Large intestine (tissue), 3 donors: ENCODE measurements at regions not wholly inside any gene's neighbourhood (a gene's known extent, or its start where the extent isn't known, plus 50 kb on each side); places are given as distances from the start of the nearest gene placed in this dataset.
"Not testable (repeated sequence)": the region's sequence is repeated elsewhere in the genome, so short reads cannot be mapped to it uniquely, and the experiment has no call there.

Experiments
- DNase-seq, 2 donors: peaks; one replicate each; pipeline versions ENCODE4 v3.0.0 to v3.0.0-alpha.2; 2013
- H3K27ac ChIP-seq: one replicate; pipeline ENCODE4 v1.5.1; 2013; ENCODE audit warnings: low read length
- H3K27me3 ChIP-seq: 2 replicates; pipeline ENCODE4 v1.6.1; 2013; ENCODE audit warnings: low read length; ENCODE audit not compliant: control insufficient read depth, insufficient read depth
- H3K36me3 ChIP-seq: 2 replicates; pipeline ENCODE4 v1.6.1; 2013; ENCODE audit warnings: low read length; ENCODE audit not compliant: control insufficient read depth, insufficient read depth
- H3K4me1 ChIP-seq: one replicate; pipeline ENCODE4 v1.6.1; 2013; ENCODE audit warnings: low read length; ENCODE audit not compliant: control insufficient read depth, insufficient read depth
- H3K4me3 ChIP-seq: one replicate; pipeline ENCODE4 v1.5.1; 2013; ENCODE audit warnings: low read length
- H3K9me3 ChIP-seq: one replicate; pipeline ENCODE4 v1.6.1; 2013; ENCODE audit warnings: mild to moderate bottlenecking, low read depth, low read length, moderate library complexity; ENCODE audit not compliant: control insufficient read depth
- WGBS: methylation state at CpG from one replicate; pipeline ENCODE4 v1.1.5; 2013; ENCODE audit warnings: low lambda C conversion rate; ENCODE audit not compliant: insufficient coverage; 5-methylcytosine and 5-hydroxymethylcytosine counted together

DNA sequence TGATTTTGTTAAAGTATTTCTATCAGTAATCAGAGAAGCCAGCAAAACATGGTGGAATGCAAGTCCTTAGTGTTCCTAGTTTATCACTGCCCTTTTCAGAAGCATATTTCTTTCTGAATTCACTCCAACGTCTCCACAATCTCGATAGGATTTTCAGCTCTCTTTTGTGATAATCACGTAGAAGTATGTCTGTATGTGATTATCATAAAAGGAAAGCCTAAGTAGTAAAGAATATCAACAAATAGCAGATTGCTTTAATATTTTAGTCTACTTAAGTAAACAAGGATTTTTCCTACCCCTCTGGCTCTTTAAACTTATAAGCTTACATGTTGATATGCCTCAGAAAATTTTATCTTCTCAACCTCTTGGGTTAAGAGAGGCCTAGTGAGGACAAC, 147.4 kb upstream of the NUDT4 start:
- Histone ChIP-seq H3K4me3 (no peak overlapping the region), H3K27me3 (no peaks in the 10 kb centered on the region), H3K36me3 (no peaks in the 10 kb centered on the region), H3K4me1 (no peaks in the 10 kb centered on the region), H3K27ac (no peak overlapping the region), H3K9me3 (no peaks in the 10 kb centered on the region)
- WGBS: 57% methylated on average over 3 of the region's 3 CpGs
- DNase-seq: no peak

DNA sequence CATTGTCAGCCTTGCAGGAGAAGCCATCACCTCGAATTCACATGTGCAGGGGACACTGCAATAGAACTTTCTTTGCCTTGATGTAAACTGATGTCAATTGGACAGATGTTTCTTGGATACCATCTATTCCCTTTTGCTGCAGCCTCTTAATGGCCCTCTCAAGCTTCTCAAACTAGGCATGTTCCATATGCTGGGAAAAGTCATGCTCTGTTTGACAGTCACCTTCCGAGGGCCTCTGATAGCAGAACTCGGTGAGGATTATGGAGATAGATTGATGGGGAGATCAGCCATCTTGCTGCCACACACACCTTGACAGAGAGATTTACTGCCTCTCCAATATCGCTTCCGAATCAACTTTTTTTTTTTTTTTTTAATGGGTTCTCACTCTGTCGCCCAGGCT, 145.8 kb upstream of the NUDT4 start:
- no peak for DNase-seq
- H3K4me1 ChIP-seq: no peaks in the 10 kb centered on the region
- H3K36me3 ChIP-seq: no peaks in the 10 kb centered on the region
- WGBS: no CpG with 5 or more reads among the region's 6 CpGs
- H3K4me3 ChIP-seq: no peak overlapping the region
- no peak overlapping the region for H3K27ac ChIP-seq
- no peaks in the 10 kb centered on the region for H3K27me3 ChIP-seq
- no peaks in the 10 kb centered on the region for H3K9me3 ChIP-seq

DNA sequence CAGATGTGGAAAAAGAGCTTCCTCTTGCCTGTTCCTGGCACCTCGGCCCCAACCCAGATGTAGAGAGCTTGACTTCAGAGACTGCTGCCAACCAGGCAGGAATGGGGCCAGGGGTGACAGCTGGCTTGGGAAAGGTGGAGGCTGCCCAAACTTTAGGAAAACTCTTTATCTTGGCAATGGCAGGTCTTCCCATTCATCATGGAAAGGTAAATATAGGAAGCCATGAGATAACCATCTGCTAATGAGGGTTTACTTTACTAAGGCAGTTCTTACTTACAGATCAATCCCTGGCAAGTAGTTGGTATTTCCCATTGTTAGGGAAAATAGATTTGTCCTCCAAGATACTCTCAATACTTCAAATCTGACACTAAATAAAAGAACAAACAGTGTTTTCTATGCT, 143.1 kb upstream of the NUDT4 start:
- Histone ChIP-seq H3K27ac (no peak overlapping the region), H3K27me3 (no peaks in the 10 kb centered on the region), H3K9me3 (peaks cover 9% of the 10 kb centered on the region), H3K4me1 (no peaks in the 10 kb centered on the region), H3K36me3 (no peaks in the 10 kb centered on the region), H3K4me3 (no peak overlapping the region)
- WGBS: no CpG with 5 or more reads among the region's 1 CpG
- DNase-seq: no peak

DNA sequence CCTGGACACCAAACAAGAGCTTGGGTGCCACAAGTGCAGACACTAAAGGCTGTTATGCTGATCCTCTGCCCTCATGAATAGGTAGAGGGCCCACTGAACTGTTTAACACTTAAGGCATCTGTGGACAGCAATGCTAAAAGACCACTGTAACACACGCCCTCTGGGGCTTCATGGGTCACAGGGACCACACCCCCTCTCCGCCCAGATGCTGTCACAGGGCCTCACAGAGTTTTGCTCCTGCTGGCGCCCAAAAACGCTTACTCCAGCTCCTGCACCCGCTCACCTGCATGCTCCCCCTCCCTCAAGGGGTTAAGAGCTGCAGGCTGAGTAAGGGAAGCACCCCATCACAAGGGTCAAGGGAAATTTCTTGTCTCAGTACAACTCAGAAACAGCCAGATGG, 141.8 kb upstream of the NUDT4 start:
- DNase-seq: no peak
- Histone ChIP-seq H3K27ac (no peak overlapping the region), H3K36me3 (no peaks in the 10 kb centered on the region), H3K27me3 (no peaks in the 10 kb centered on the region), H3K9me3 (peaks cover 10% of the 10 kb centered on the region), H3K4me1 (no peaks in the 10 kb centered on the region), H3K4me3 (no peak overlapping the region)
- WGBS: no CpG with 5 or more reads among the region's 5 CpGs

DNA sequence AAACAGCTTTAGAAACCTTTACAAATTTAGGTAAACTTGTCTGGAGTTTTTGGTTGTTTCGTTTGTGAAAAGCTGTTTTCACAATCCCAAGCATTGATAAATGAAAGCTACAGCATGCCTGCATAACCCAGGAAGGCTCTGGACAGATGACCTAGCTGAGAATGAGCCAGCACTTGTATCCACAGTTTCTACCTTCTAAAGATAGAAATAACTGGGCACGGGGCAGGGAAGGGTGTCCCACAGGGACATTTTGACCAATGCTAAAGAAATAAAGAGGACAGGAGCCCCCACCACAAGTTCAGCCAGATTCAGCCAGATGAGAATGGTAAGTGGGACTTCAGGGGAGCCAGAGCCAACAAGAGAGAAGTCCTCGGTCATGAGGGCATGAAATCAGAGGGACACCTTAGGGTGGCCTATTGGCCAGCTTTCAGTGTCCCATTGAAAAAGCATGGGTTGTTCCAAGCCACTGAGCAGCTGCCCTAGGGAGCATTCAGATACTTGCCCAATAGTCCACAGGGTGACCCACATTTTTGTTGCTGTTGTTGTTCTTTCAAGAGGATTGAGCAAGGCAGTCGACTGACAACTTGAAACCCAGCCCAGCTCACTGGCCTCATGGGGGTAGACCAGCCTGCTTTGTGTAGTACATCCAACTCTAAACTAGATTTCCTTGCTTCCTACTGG, 140.3 kb upstream of the NUDT4 start:
- no peaks in the 10 kb centered on the region for H3K27me3 ChIP-seq
- H3K4me3 ChIP-seq: no peak overlapping the region
- no peak for DNase-seq
- no peaks in the 10 kb centered on the region for H3K4me1 ChIP-seq
- peaks cover 10% of the 10 kb centered on the region for H3K9me3 ChIP-seq
- whole genome bisulfite sequencing: 100% methylated on average over 1 of the region's 4 CpGs
- H3K27ac ChIP-seq: no peak overlapping the region
- no peaks in the 10 kb centered on the region for H3K36me3 ChIP-seq

DNA sequence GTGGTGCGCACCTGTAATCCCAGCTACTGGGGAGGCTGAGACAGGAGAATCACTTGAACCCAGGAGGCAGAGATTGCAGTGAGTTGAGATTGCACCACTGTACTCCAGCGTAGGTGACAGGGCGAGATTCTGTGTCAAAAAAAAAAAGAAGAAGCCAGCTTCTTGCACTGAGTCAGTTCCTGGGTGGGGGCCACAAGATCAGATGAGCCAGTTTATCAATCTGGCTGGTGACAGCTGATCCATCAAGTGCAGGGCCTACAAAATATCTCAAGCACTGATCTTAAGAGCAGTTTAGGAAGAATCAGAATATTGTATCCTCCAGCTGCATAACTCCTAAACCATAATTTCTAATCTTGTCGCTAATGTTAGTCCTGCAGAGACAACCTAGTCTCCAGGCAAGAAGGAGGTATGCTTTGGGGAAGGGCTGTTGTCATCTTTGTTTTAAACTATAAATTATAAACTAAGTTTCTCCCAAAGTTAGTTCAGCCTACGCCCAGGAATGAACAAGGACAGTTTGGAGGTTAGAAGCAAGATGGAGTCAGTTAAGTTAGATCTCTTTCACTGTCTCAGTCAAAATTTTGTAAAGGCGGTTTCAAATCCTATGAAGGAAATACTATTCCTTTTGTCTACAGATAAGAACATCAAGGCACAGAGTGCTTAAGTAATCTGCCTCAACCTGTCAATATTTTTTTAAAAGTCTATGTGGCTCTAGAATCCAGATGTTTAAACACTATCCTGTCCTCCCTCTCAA, 139.0 kb upstream of the NUDT4 start:
- not testable (repeated sequence) for H3K4me3 ChIP-seq, DNase-seq, H3K9me3 ChIP-seq, H3K27me3 ChIP-seq, H3K27ac ChIP-seq, H3K4me1 ChIP-seq, H3K36me3 ChIP-seq
- WGBS: no CpG with 5 or more reads among the region's 6 CpGs

DNA sequence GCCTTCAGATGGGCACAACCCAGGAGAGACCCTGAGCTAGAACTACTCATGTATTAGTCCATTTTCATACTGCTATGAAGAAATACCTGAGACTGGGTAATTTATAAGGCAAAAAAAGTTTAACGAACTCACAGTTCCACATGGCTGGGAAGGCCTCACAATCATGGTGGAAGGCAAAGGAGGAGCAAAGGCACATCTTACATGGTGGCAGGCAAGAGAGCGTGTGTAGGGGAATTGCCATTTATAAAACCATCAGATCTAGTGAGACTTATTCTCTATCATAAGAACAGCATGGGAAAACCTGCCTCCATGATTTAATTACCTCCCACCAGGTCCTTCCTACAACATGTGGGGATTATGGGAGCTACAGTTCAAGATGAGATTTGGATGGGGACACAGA, 137.9 kb upstream of the NUDT4 start:
- not testable (repeated sequence) for H3K4me3 ChIP-seq, H3K9me3 ChIP-seq, H3K36me3 ChIP-seq, DNase-seq, H3K27me3 ChIP-seq, H3K27ac ChIP-seq
- WGBS: no CpG with 5 or more reads among the region's 2 CpGs
- H3K4me1 ChIP-seq: peaks cover 12% of the 10 kb centered on the region

DNA sequence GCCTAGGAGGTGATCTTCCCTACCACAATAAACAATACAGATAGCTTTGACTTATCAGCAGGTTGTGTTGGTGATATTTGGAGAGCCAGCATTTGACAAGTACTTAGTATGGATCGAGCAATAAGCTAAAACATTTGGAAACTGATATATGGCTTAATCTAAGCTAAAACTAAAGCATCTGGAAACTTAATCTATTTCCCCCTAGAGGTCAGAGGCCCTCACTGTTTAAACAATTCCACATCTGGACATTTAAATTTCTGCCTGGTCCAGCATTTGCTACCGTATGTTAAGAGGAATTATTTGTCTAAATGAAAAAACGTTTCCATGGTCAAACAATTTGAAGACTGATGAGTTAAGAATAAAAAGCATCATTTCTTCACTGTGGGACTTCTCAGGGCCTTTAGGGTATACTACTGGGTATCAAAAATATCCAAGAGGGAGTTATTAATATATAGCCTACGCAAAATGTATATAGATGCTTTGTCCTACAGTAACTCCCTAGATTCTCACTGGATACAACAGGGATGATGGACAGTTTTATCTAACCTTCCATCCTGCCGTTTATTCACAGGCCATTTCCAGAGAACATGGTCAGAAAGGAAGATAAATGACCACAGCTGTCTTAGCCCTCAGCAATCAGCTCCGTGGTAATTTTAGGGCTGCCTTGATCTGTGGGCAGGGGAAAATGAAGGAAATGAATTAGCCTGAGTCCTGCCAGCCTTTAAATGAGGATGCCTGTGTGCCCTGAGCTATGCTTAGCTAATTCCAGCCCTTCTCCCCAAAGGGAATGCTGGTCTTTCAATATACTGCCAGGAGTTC, 135.4 kb upstream of the NUDT4 start:
- peaks cover 10% of the 10 kb centered on the region for H3K9me3 ChIP-seq
- no peak for DNase-seq
- no peaks in the 10 kb centered on the region for H3K27me3 ChIP-seq
- WGBS: 67% methylated on average over 2 of the region's 6 CpGs
- H3K27ac ChIP-seq: no peak overlapping the region
- no peak overlapping the region for H3K4me3 ChIP-seq
- H3K36me3 ChIP-seq: no peaks in the 10 kb centered on the region
- H3K4me1 ChIP-seq: peaks cover 13% of the 10 kb centered on the region

DNA sequence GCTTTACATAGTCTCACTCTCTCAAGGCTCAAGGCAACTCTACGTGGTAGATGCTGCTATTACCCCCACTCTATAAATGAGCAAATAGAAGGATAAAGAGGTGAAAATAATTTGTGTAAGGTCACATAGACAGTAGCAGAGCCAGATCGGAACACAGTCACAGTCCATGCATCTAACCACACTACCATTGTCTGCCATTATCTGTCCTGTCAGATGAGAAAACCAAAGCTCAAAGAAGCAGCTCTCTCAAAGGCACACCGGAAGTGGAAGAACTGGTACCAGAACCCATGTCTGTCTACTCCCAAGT, 134.4 kb upstream of the NUDT4 start:
- DNase-seq: peak in 1 of 2 donors; percentile 21
- Histone ChIP-seq H3K27me3 (no peaks in the 10 kb centered on the region), H3K36me3 (no peaks in the 10 kb centered on the region), H3K27ac (peak overlapping the region; percentile 56), H3K4me1 (peaks cover 13% of the 10 kb centered on the region), H3K9me3 (peaks cover 5% of the 10 kb centered on the region), H3K4me3 (no peak overlapping the region)
- WGBS: no CpG with 5 or more reads among the region's 3 CpGs

DNA sequence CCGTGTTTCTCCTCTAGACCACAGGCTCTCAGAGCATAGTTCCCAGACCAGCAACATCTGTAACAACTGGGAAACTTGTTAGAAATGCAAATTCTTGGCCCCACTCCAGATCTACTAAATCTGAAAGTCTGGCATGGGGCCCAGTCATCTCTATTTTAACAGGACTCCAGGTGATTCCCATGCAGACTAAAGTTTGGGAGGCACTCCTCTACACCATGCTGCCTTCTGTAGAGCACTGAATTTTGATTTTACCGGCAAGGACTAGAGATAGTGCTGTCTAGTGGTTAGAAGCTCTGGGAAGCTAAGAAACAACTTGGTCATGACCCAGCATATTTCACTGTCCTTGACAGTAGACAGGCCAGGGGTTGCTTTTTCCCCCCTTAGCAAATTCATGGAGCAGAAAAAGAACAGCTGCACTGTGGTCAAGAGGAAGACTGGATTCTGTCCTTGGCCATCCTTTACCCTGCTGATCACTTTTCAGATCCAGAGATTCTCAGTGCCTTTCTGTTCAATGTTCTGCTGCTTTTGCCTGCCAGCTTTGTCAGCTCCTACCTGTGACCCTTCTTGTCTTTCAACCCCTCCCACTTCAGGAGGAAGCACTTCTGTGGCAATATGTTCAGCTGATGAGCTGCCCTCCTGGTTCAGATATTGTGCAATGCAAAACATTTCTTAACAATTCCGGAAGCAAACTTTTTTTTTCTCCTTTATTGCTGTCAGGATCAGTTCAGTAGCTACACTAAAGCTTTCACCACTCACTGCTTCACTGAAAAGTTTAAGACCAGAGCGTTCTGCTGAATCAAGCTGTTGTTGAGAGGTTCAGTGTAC, 133.8 kb upstream of the NUDT4 start:
- Histone ChIP-seq H3K27ac (peak overlapping the region; percentile 56), H3K36me3 (no peaks in the 10 kb centered on the region), H3K4me1 (peaks cover 13% of the 10 kb centered on the region), H3K27me3 (no peaks in the 10 kb centered on the region), H3K4me3 (no peak overlapping the region), H3K9me3 (peaks cover 5% of the 10 kb centered on the region)
- DNase-seq: peak; percentile 89 to 96
- WGBS: 0% methylated on average over 1 of the region's 4 CpGs
